Stomach (tissue), 8 donors: ENCODE measurements at regions not wholly inside any gene's neighbourhood (a gene's known extent, or its start where the extent isn't known, plus 50 kb on each side); places are given as distances from the start of the nearest gene placed in this dataset.

ENCODE experiments used
- DNase-seq, 2 donors: peaks; one replicate each; pipeline versions ENCODE4 v3.0.0 to v3.0.0-alpha.2; 2013 to 2019
- H3K27ac ChIP-seq, 5 donors: fragments of 200-600 bp in 4 of 5; sonication (generic) in 4 of 5; one replicate each; pipeline ENCODE4 v1.5.1; 2013 to 2019; ENCODE audit warnings: mild to moderate bottlenecking in 1 of 5, moderate library complexity in 1 of 5
- H3K27me3 ChIP-seq, 3 donors: fragments of 200-600 bp; sonication (generic); one replicate each; pipeline ENCODE4 v1.5.1; 2017 to 2019; ENCODE audit warnings: mixed run types in 1 of 3
- H3K36me3 ChIP-seq, 4 donors: fragments of 200-600 bp; sonication (generic); 1 replicate in 3 of 4; 2 replicates in 1 of 4; pipeline ENCODE4 v1.5.1; 2016 to 2019
- H3K4me1 ChIP-seq, 4 donors: fragments of 200-600 bp; sonication (generic); one replicate each; pipeline ENCODE4 v1.5.1; 2016 to 2019
- H3K4me3 ChIP-seq, 4 donors: fragments of 200-600 bp; sonication (generic) in 3 of 4; one replicate each; pipeline ENCODE4 v1.5.1; 2016 to 2019; ENCODE audit warnings: mild to moderate bottlenecking in 1 of 4
- H3K9me3 ChIP-seq, 4 donors: fragments of 200-600 bp; sonication (generic); one replicate each; pipeline ENCODE4 v1.5.1; 2016 to 2019
- EP300 ChIP-seq: sonication (generic); formaldehyde crosslinking; IDR thresholded peaks from one replicate; pipeline ENCODE4 v1.6.1; 2017; ENCODE audit warnings: antibody characterized with exemption
- POLR2A ChIP-seq, 4 donors: fragments of 450-650 bp; IDR thresholded peaks; one replicate each; pipeline ENCODE4 v1.6.1; 2016; ENCODE audit warnings: antibody characterized with exemption in 4 of 4, control low read depth in 2 of 4, mild to moderate bottlenecking in 1 of 4, moderate library complexity in 1 of 4
- POLR2AphosphoS5 ChIP-seq, 3 donors: sonication (generic); formaldehyde crosslinking; IDR thresholded peaks; one replicate each; pipeline ENCODE4 v1.6.1; 2016; ENCODE audit warnings: antibody characterized with exemption in 3 of 3
- WGBS, 5 donors: extraction: QIAGEN DNeasy Blood & Tissue Kit in 3 of 5; methylation state at CpG; one replicate each; pipeline versions ENCODE4 v1.1.5 to v1.1.7; 2013 to 2018; 5-methylcytosine and 5-hydroxymethylcytosine counted together
- intact Hi-C: fragments of 100-400 bp; cut with DNase I; formaldehyde crosslinking; loops from one replicate; pipeline ENCODE4 v1.15.1; 2023; ENCODE audit warnings: low total_unique reads
- TF ChIP-seq, protein P1 (sequence below), 7 experiments: fragments of 450-650 bp in 4 of 7; fragments of 200-600 bp in 3 of 7; sonication (generic) in 3 of 7; IDR thresholded peaks; one replicate each; pipeline ENCODE4 v1.5.1; 2016 to 2019; ENCODE audit warnings: antibody characterized with exemption in 7 of 7, control low read depth in 2 of 7, mild to moderate bottlenecking in 1 of 7
- donor health status: healthy with polysubstance abuse.
- donor health status: Bipolar disorder and iron deficiency.
- donor health status: healthy.

DNA sequence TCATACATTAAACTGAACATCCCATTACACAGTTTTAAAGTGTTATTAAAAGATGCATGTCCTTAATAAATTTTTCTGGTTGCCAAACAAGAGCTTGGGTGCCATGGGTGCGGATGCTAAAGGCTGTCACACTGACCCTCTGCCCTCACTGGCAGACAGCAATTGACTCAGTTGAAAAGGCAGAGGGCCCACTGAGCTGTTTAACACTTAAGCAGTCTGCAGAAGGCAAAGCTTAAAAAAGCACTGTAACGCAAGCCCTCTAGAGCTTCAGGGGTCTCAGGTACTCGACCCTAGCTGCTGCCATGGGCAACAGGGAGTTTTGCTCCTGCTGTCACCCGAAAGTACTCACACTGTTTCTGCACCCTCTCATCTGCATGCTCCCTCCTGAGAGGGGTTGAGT lies 726.4 kb upstream of the TYRP1 start:
- Histone ChIP-seq H3K27ac (no peak overlapping the region), H3K4me3 (no peak overlapping the region), H3K9me3 (peaks cover 0 to 5% (median 0%) of the 10 kb centered on the region in 4 donors), H3K4me1 (no peaks in the 10 kb centered on the region), H3K27me3 (no peaks in the 10 kb centered on the region), H3K36me3 (no peaks in the 10 kb centered on the region)
- WGBS, 5 donors, result 47 to 90% (median 61%) methylated on average over 1 to 4 of the region's 4 CpGs
- no peak for DNase-seq
- TF ChIP-seq, protein P1, sequence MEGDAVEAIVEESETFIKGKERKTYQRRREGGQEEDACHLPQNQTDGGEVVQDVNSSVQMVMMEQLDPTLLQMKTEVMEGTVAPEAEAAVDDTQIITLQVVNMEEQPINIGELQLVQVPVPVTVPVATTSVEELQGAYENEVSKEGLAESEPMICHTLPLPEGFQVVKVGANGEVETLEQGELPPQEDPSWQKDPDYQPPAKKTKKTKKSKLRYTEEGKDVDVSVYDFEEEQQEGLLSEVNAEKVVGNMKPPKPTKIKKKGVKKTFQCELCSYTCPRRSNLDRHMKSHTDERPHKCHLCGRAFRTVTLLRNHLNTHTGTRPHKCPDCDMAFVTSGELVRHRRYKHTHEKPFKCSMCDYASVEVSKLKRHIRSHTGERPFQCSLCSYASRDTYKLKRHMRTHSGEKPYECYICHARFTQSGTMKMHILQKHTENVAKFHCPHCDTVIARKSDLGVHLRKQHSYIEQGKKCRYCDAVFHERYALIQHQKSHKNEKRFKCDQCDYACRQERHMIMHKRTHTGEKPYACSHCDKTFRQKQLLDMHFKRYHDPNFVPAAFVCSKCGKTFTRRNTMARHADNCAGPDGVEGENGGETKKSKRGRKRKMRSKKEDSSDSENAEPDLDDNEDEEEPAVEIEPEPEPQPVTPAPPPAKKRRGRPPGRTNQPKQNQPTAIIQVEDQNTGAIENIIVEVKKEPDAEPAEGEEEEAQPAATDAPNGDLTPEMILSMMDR (IDR thresholded peaks at IDR 0.05), result no peak
- no peak for TF ChIP-seq POLR2A (IDR thresholded peaks at IDR 0.05)
- TF ChIP-seq POLR2AphosphoS5 (IDR thresholded peaks at IDR 0.05), result no peak
- TF ChIP-seq EP300, result no peak
- intact Hi-C loops, result no loop called here

DNA sequence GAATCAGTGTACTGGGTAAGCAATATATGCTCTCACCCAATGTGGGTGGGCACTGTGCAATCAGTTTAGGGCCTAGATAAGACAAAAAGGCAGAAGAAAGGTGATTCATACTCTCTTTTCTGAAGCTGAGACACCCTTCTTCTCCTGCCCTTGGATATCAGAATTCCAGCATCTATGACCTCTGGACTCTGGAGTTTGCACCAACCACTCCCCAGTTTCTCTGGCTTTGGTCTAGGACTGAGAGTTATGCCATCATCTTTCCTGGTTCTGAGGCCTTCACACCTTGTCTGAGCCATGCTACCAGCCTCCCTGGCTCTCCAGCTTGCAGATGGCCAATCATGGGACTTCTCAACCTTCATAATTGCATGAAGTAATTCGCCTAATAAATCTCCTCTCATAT lies 724.6 kb upstream of the TYRP1 start:
- intact Hi-C loops, result no loop called here
- H3K9me3 ChIP-seq, result peaks cover 0 to 5% (median 0%) of the 10 kb centered on the region in 4 donors
- no peaks in the 10 kb centered on the region for H3K36me3 ChIP-seq
- no peaks in the 10 kb centered on the region for H3K27me3 ChIP-seq
- H3K27ac ChIP-seq, result no peak overlapping the region
- peak in 1 of 2 donors; percentile 2 for DNase-seq
- TF ChIP-seq POLR2AphosphoS5 (IDR thresholded peaks at IDR 0.05) (no peak), EP300 (no peak), POLR2A (IDR thresholded peaks at IDR 0.05) (no peak)
- TF ChIP-seq, protein P1 (IDR thresholded peaks at IDR 0.05), result no peak
- no peaks in the 10 kb centered on the region for H3K4me1 ChIP-seq
- no peak overlapping the region for H3K4me3 ChIP-seq
- WGBS, 5 donors, result 63 to 88% (median 75%) methylated on average over 1 of the region's 1 CpG

DNA sequence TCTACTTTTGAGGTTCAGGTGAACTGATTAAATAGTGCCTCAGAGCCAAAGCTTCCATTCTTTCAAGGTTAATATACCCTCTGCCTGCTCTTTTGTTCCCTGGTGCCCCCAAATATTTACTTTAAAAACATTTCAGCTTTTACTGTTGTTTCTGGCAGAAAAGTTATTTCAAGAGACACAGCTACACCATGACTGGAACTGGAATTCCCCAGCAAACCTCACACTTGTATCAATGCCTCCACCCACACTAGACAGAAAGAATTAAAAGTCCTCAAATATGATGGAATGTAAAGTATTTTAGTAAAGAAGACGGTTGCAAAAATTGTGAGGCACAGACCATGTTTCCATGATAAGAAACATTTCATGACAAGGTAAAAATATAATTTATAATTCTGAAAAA lies 720.2 kb upstream of the TYRP1 start:
- intact Hi-C loops, result no loop called here
- no peak for DNase-seq
- 38 to 46% (median 42%) methylated on average over 1 of the region's 1 CpG for WGBS, 5 donors
- Histone ChIP-seq H3K36me3 (no peaks in the 10 kb centered on the region), H3K27me3 (no peaks in the 10 kb centered on the region), H3K27ac (no peak overlapping the region), H3K4me3 (no peak overlapping the region), H3K4me1 (no peaks in the 10 kb centered on the region), H3K9me3 (no peaks in the 10 kb centered on the region)
- TF ChIP-seq, protein P1 (IDR thresholded peaks at IDR 0.05), result no peak
- no peak for TF ChIP-seq EP300
- TF ChIP-seq POLR2AphosphoS5 (IDR thresholded peaks at IDR 0.05), result no peak
- no peak for TF ChIP-seq POLR2A (IDR thresholded peaks at IDR 0.05)

DNA sequence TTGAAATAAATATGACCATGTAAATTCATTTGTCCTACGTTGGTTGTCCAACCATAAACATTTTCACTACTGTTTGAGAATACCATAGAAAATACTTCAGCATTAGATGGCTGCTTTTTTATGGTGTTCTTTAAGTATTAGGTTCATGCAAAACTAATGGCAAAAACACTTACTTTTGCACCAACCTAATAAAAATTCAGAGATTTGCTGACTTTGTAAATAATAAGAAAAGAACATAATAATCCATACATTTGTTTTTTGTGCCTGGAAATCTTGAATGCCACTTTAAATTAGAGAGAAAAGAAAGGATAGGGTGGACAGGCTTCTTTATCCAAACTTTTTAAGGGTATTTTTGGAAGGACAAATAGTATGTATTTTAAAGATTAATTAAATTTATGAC lies 719.7 kb upstream of the TYRP1 start:
- TF ChIP-seq POLR2A (IDR thresholded peaks at IDR 0.05) (no peak), EP300 (no peak), POLR2AphosphoS5 (IDR thresholded peaks at IDR 0.05) (no peak)
- TF ChIP-seq, protein P1 (IDR thresholded peaks at IDR 0.05), result no peak
- H3K27me3 ChIP-seq, result no peaks in the 10 kb centered on the region
- WGBS, 5 donors, result 69 to 84% (median 72%) methylated on average over 1 of the region's 1 CpG

More for the DNA sequence above, 719.7 kb upstream of the TYRP1 start:
- intact Hi-C loops, result no loop called here
- no peaks in the 10 kb centered on the region for H3K9me3 ChIP-seq
- no peaks in the 10 kb centered on the region for H3K36me3 ChIP-seq
- DNase-seq, result no peak
- no peak overlapping the region for H3K27ac ChIP-seq
- no peaks in the 10 kb centered on the region for H3K4me1 ChIP-seq
- no peak overlapping the region for H3K4me3 ChIP-seq
